SK-N-SH (cell line): ENCODE measurements at regions not wholly inside any gene's neighbourhood (a gene's known extent, or its start where the extent isn't known, plus 50 kb on each side); places are given as distances from the start of the nearest gene placed in this dataset.

Experiments
- RAD21 ChIP-seq: IDR thresholded peaks from 2 replicates; pipeline ENCODE4 v1.6.1; 2012; ENCODE audit warnings: mild to moderate bottlenecking, low read length
- RFX5 ChIP-seq: IDR thresholded peaks from 2 replicates; pipeline ENCODE4 v1.6.1; 2012; ENCODE audit warnings: mild to moderate bottlenecking, improper control_type of control experiment, low read length
- SIN3A ChIP-seq: IDR thresholded peaks from 2 replicates; pipeline ENCODE4 v1.6.1; 2012; ENCODE audit warnings: low read depth, mild to moderate bottlenecking, low read length, moderate library complexity, borderline replicate concordance
- TF ChIP-seq, protein P1 (sequence below): fragments of 200-600 bp; sonication (generic); IDR thresholded peaks from 2 replicates; pipeline ENCODE4 v1.6.1; 2017; ENCODE audit warnings: antibody characterized with exemption, mild to moderate bottlenecking, moderate library complexity
- TF ChIP-seq, protein P2 (sequence below): IDR thresholded peaks from 2 replicates; pipeline ENCODE4 v1.4.0; 2012; ENCODE audit warnings: low read depth, borderline replicate concordance
- TF ChIP-seq, protein P3 (sequence below): fragments of 150-350 bp; IDR thresholded peaks from 2 replicates; pipeline ENCODE4 v1.6.1; 2017; ENCODE audit warnings: antibody characterized with exemption, low read length, low read depth, borderline replicate concordance
- TF ChIP-seq, protein P4 (sequence below): IDR thresholded peaks from 2 replicates; pipeline ENCODE4 v1.6.1; 2012; ENCODE audit warnings: mild to moderate bottlenecking, low read depth, low read length, moderate library complexity

DNA sequence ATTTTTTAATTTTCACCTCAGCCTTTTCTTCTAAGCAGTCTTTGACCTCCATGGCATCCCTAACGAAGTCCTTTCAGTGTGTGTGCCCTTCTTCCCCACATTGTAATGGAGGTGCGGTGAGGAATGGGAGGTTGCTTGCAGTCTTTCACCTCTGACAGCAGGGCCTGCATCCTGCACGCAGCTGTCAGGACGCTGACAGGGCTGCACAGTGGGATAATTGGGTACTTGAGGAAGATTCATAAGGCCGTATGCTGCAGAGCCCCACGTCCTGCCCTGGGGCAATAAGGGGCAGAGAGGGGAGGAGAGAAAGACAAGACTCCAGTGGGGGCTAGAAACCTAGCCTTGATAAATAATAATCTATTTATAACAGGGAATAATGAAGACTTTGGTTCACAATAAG lies 184.7 kb downstream of the SAMD5 start:
- TF ChIP-seq, protein P1, sequence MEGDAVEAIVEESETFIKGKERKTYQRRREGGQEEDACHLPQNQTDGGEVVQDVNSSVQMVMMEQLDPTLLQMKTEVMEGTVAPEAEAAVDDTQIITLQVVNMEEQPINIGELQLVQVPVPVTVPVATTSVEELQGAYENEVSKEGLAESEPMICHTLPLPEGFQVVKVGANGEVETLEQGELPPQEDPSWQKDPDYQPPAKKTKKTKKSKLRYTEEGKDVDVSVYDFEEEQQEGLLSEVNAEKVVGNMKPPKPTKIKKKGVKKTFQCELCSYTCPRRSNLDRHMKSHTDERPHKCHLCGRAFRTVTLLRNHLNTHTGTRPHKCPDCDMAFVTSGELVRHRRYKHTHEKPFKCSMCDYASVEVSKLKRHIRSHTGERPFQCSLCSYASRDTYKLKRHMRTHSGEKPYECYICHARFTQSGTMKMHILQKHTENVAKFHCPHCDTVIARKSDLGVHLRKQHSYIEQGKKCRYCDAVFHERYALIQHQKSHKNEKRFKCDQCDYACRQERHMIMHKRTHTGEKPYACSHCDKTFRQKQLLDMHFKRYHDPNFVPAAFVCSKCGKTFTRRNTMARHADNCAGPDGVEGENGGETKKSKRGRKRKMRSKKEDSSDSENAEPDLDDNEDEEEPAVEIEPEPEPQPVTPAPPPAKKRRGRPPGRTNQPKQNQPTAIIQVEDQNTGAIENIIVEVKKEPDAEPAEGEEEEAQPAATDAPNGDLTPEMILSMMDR: no peak
- TF ChIP-seq SIN3A: no peak
- TF ChIP-seq RAD21: no peak
- TF ChIP-seq, protein P2, sequence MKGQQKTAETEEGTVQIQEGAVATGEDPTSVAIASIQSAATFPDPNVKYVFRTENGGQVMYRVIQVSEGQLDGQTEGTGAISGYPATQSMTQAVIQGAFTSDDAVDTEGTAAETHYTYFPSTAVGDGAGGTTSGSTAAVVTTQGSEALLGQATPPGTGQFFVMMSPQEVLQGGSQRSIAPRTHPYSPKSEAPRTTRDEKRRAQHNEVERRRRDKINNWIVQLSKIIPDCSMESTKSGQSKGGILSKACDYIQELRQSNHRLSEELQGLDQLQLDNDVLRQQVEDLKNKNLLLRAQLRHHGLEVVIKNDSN: no peak
- TF ChIP-seq, protein P3, sequence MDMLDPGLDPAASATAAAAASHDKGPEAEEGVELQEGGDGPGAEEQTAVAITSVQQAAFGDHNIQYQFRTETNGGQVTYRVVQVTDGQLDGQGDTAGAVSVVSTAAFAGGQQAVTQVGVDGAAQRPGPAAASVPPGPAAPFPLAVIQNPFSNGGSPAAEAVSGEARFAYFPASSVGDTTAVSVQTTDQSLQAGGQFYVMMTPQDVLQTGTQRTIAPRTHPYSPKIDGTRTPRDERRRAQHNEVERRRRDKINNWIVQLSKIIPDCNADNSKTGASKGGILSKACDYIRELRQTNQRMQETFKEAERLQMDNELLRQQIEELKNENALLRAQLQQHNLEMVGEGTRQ: no peak
- TF ChIP-seq, protein P4, sequence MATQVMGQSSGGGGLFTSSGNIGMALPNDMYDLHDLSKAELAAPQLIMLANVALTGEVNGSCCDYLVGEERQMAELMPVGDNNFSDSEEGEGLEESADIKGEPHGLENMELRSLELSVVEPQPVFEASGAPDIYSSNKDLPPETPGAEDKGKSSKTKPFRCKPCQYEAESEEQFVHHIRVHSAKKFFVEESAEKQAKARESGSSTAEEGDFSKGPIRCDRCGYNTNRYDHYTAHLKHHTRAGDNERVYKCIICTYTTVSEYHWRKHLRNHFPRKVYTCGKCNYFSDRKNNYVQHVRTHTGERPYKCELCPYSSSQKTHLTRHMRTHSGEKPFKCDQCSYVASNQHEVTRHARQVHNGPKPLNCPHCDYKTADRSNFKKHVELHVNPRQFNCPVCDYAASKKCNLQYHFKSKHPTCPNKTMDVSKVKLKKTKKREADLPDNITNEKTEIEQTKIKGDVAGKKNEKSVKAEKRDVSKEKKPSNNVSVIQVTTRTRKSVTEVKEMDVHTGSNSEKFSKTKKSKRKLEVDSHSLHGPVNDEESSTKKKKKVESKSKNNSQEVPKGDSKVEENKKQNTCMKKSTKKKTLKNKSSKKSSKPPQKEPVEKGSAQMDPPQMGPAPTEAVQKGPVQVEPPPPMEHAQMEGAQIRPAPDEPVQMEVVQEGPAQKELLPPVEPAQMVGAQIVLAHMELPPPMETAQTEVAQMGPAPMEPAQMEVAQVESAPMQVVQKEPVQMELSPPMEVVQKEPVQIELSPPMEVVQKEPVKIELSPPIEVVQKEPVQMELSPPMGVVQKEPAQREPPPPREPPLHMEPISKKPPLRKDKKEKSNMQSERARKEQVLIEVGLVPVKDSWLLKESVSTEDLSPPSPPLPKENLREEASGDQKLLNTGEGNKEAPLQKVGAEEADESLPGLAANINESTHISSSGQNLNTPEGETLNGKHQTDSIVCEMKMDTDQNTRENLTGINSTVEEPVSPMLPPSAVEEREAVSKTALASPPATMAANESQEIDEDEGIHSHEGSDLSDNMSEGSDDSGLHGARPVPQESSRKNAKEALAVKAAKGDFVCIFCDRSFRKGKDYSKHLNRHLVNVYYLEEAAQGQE: no peak
- no peak for TF ChIP-seq RFX5
